HL-60 (cell line): ENCODE measurements at regions not wholly inside any gene's neighbourhood (a gene's known extent, or its start where the extent isn't known, plus 50 kb on each side); places are given as distances from the start of the nearest gene placed in this dataset.

ENCODE experiments used
- DNase-seq, 2 experiments: peaks; one replicate each; pipeline ENCODE4 v3.0.0-alpha.2; 2010 to 2020; ENCODE audit warnings: low read depth in 1 of 2, low spot score in 1 of 2
- H3K27ac ChIP-seq: fragments of 250-450 bp; sonication (Bioruptor Pico); replicated peaks from 2 replicates; pipeline ENCODE4 v1.5.1; 2020; ENCODE audit warnings: mild to moderate bottlenecking, moderate library complexity
- H3K27me3 ChIP-seq: fragments of 250-450 bp; sonication (Bioruptor Pico); 2 replicates; pipeline ENCODE4 v1.5.1; 2021; ENCODE audit warnings: mild to moderate bottlenecking, moderate library complexity; ENCODE audit not compliant: insufficient read depth, poor library complexity, severe bottlenecking
- H3K4me3 ChIP-seq: replicated peaks from 2 replicates; pipeline ENCODE4 v1.5.1; 2011; ENCODE audit warnings: mild to moderate bottlenecking, control low read depth, low read length; ENCODE audit not compliant: insufficient read depth
- CTCF ChIP-seq: IDR thresholded peaks from one replicate; pipeline ENCODE4 v1.5.1; 2011; ENCODE audit warnings: low read length, control low read depth, inconsistent platforms; ENCODE audit not compliant: insufficient read depth
- GABPA ChIP-seq: IDR thresholded peaks from 2 replicates; pipeline ENCODE4 v1.6.1; 2012; ENCODE audit warnings: low read depth
- POLR2AphosphoS5 ChIP-seq: IDR thresholded peaks from 2 replicates; pipeline ENCODE4 v1.6.1; 2012; ENCODE audit warnings: low read depth
- SPI1 ChIP-seq: IDR thresholded peaks from 2 replicates; pipeline ENCODE4 v1.6.1; 2012; ENCODE audit warnings: low read depth, mild to moderate bottlenecking, borderline replicate concordance
- TF ChIP-seq, protein P1 (sequence below): IDR thresholded peaks from 2 replicates; pipeline ENCODE4 v1.6.1; 2012; ENCODE audit warnings: low read depth; ENCODE audit not compliant: insufficient replicate concordance

GRCh38 chr7:67552738-67553137 is 556.1 kb downstream of the TYW1 start:
- H3K27me3 ChIP-seq: no peaks in the 10 kb centered on the region
- H3K4me3 ChIP-seq: no peak overlapping the region
- TF ChIP-seq, protein P1, sequence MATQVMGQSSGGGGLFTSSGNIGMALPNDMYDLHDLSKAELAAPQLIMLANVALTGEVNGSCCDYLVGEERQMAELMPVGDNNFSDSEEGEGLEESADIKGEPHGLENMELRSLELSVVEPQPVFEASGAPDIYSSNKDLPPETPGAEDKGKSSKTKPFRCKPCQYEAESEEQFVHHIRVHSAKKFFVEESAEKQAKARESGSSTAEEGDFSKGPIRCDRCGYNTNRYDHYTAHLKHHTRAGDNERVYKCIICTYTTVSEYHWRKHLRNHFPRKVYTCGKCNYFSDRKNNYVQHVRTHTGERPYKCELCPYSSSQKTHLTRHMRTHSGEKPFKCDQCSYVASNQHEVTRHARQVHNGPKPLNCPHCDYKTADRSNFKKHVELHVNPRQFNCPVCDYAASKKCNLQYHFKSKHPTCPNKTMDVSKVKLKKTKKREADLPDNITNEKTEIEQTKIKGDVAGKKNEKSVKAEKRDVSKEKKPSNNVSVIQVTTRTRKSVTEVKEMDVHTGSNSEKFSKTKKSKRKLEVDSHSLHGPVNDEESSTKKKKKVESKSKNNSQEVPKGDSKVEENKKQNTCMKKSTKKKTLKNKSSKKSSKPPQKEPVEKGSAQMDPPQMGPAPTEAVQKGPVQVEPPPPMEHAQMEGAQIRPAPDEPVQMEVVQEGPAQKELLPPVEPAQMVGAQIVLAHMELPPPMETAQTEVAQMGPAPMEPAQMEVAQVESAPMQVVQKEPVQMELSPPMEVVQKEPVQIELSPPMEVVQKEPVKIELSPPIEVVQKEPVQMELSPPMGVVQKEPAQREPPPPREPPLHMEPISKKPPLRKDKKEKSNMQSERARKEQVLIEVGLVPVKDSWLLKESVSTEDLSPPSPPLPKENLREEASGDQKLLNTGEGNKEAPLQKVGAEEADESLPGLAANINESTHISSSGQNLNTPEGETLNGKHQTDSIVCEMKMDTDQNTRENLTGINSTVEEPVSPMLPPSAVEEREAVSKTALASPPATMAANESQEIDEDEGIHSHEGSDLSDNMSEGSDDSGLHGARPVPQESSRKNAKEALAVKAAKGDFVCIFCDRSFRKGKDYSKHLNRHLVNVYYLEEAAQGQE: no peak
- TF ChIP-seq SPI1 (no peak), POLR2AphosphoS5 (no peak), GABPA (no peak), CTCF (no peak)
- DNase-seq: no peak
- no peak overlapping the region for H3K27ac ChIP-seq

GRCh38 chr7:67553378-67553777 is 556.7 kb downstream of the TYW1 start:
- Histone ChIP-seq H3K27ac (no peak overlapping the region), H3K27me3 (no peaks in the 10 kb centered on the region), H3K4me3 (no peak overlapping the region)
- TF ChIP-seq CTCF (no peak), GABPA (no peak), SPI1 (no peak), POLR2AphosphoS5 (no peak)
- TF ChIP-seq, protein P1: no peak
- no peak for DNase-seq

DNA sequence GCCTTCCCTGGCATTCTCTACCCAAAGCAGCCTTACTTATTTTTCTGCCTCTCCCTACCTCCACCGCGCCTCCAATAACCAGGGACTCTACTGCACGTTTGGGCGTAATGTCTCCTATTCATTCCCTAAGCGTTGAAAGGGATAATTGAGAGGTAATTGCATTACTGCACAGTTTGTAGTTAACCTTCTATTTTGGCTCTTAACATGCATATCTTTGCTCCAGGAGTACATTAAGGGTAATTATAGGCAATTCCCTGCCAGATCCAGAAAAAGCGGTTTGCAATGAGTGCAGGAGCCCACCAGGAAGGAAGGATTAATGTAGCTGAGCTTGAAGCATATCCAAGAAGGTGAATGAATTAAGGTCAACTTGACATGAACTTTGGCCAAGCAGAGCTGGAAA is 558.4 kb downstream of the TYW1 start:
- no peak overlapping the region for H3K27ac ChIP-seq
- no peak for DNase-seq
- TF ChIP-seq CTCF: no peak
- no peak for TF ChIP-seq GABPA
- TF ChIP-seq POLR2AphosphoS5: no peak
- TF ChIP-seq, protein P1: no peak
- no peak for TF ChIP-seq SPI1
- no peak overlapping the region for H3K4me3 ChIP-seq
- H3K27me3 ChIP-seq: no peaks in the 10 kb centered on the region
